ENCODE measurements at regions not wholly inside any gene's neighbourhood (a gene's known extent, or its start where the extent isn't known, plus 50 kb on each side); places are given as distances from the start of the nearest gene placed in this dataset.

DNA sequence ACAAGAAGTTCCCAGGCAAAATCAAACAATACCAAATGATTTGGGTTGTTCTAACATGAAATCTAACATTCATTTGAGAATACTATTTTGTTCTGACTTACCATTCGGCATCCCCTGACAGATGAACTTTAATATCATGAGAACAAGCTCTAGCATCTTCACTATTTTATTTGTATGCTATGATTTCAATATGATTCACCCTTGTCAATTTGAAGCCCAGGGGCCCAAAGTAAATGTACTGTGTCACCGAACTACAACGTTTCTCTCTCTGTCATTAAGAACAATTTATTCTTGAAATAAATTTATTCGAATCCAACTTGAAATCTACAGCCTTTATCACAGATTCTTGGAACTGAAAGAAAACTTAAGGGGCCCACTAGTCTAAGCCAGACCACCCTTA is 146.2 kb upstream of the RASSF8 start:
- TF ChIP-seq, protein P1, sequence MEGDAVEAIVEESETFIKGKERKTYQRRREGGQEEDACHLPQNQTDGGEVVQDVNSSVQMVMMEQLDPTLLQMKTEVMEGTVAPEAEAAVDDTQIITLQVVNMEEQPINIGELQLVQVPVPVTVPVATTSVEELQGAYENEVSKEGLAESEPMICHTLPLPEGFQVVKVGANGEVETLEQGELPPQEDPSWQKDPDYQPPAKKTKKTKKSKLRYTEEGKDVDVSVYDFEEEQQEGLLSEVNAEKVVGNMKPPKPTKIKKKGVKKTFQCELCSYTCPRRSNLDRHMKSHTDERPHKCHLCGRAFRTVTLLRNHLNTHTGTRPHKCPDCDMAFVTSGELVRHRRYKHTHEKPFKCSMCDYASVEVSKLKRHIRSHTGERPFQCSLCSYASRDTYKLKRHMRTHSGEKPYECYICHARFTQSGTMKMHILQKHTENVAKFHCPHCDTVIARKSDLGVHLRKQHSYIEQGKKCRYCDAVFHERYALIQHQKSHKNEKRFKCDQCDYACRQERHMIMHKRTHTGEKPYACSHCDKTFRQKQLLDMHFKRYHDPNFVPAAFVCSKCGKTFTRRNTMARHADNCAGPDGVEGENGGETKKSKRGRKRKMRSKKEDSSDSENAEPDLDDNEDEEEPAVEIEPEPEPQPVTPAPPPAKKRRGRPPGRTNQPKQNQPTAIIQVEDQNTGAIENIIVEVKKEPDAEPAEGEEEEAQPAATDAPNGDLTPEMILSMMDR (IDR thresholded peaks at IDR 0.05; ENCODE audit: insufficient read depth, low read depth, low read length), result no peak
- no peak for TF ChIP-seq EZH2 (IDR thresholded peaks at IDR 0.05; ENCODE audit: insufficient read depth, low read length)
